Kidney (tissue), 13 donors: ENCODE measurements at regions not wholly inside any gene's neighbourhood (a gene's known extent, or its start where the extent isn't known, plus 50 kb on each side); places are given as distances from the start of the nearest gene placed in this dataset.

Experiments
- DNase-seq, 5 donors: peaks; one replicate each; pipeline ENCODE4 v3.0.0-alpha.2; 2013 to 2020
- FAIRE-seq: peaks from 2 replicates; lab custom pipeline; 2012; peaks lifted over from hg19 to GRCh38; lab: Jason Lieb, UNC
- H3K27ac ChIP-seq, 2 donors: one replicate each; pipeline ENCODE4 v1.7.0; 2013; ENCODE audit warnings: low read depth in 2 of 2, low read length in 2 of 2, inconsistent platforms in 1 of 2
- H3K27me3 ChIP-seq: one replicate; pipeline ENCODE4 v1.7.1; 2013; ENCODE audit warnings: low read length, inconsistent platforms; ENCODE audit not compliant: control insufficient read depth, insufficient read depth
- H3K36me3 ChIP-seq, 3 donors: one replicate each; pipeline versions ENCODE4 v1.7.0 to v1.7.1; 2013; ENCODE audit warnings: low read length in 3 of 3, control low read depth in 1 of 3, inconsistent platforms in 1 of 3; ENCODE audit not compliant: insufficient read depth in 3 of 3, control insufficient read depth in 2 of 3
- H3K4me1 ChIP-seq, 3 donors: one replicate each; pipeline versions ENCODE4 v1.7.0 to v1.7.1; 2013; ENCODE audit warnings: low read length in 3 of 3, inconsistent platforms in 1 of 3, low read depth in 1 of 3; ENCODE audit not compliant: control insufficient read depth in 2 of 3, insufficient read depth in 2 of 3
- H3K4me3 ChIP-seq, 3 donors: one replicate each; pipeline versions ENCODE4 v1.7.0 to v1.8.1; 2013; ENCODE audit warnings: low read length in 3 of 3, control low read depth in 1 of 3, inconsistent platforms in 1 of 3
- H3K9ac ChIP-seq, 3 donors: one replicate each; pipeline versions ENCODE4 v1.7.0 to v1.7.1; 2013; ENCODE audit warnings: low read length in 3 of 3, control low read depth in 1 of 3, inconsistent platforms in 1 of 3
- H3K9me3 ChIP-seq, 3 donors: one replicate each; pipeline versions ENCODE4 v1.7.0 to v1.7.1; 2013; ENCODE audit warnings: low read length in 3 of 3, control low read depth in 1 of 3, inconsistent platforms in 1 of 3; ENCODE audit not compliant: control insufficient read depth in 2 of 3, insufficient read depth in 1 of 3
- CTCF ChIP-seq: IDR thresholded peaks from 3 replicates; pipeline ENCODE4 v1.5.1; 2012; ENCODE audit warnings: mild to moderate bottlenecking, moderate library complexity, borderline replicate concordance; ENCODE audit not compliant: insufficient read depth; ENCODE audit errors: extremely low read depth
- intact Hi-C: fragments of 100-400 bp; cut with DNase I; formaldehyde crosslinking; loops from one replicate; pipeline ENCODE4 v1.11.1; 2022
- donor health status: control.
- donor health status: control.
- donor health status: control.
- donor health status: control.
- donor health status: control.
- donor health status: DM: yes; HTN: yes; CAD: no.
- donor health status: Normal renal cell carcinoma (clear cell type).

GRCh38 chr12:91441246-91441645 is 258.6 kb upstream of the DCN start:
- Histone ChIP-seq H3K27ac (no peak overlapping the region), H3K4me3 (no peak overlapping the region), H3K4me1 (peaks cover 0 to 7% (median 0%) of the 10 kb centered on the region in 3 donors), H3K9me3 (no peaks in the 10 kb centered on the region), H3K27me3 (no peaks in the 10 kb centered on the region), H3K36me3 (no peaks in the 10 kb centered on the region), H3K9ac (no peak overlapping the region)
- FAIRE-seq (peak; percentile 46), DNase-seq (peak in 2 of 5 donors; percentile 82 to 85)
- no peak for TF ChIP-seq CTCF
- intact Hi-C loops = no loop called here

GRCh38 chr12:91434081-91434480 is 251.5 kb upstream of the DCN start:
- Histone ChIP-seq H3K36me3 (no peaks in the 10 kb centered on the region), H3K27ac (no peak overlapping the region), H3K9ac (no peak overlapping the region), H3K4me3 (no peak overlapping the region), H3K4me1 (peaks cover 3 to 5% (median 3%) of the 10 kb centered on the region in 3 donors), H3K9me3 (no peaks in the 10 kb centered on the region), H3K27me3 (no peaks in the 10 kb centered on the region)
- FAIRE-seq (no peak), DNase-seq (no peak)
- no peak for TF ChIP-seq CTCF
- intact Hi-C loops = no loop called here

GRCh38 chr12:91432755-91433154 is 250.1 kb upstream of the DCN start:
- H3K27me3 ChIP-seq = no peaks in the 10 kb centered on the region
- no peak overlapping the region for H3K27ac ChIP-seq
- TF ChIP-seq CTCF = no peak
- peaks cover 3 to 5% (median 3%) of the 10 kb centered on the region in 3 donors for H3K4me1 ChIP-seq
- H3K36me3 ChIP-seq = no peaks in the 10 kb centered on the region
- no peak overlapping the region for H3K9ac ChIP-seq
- FAIRE-seq (peak; percentile 8), DNase-seq (no peak)
- no peaks in the 10 kb centered on the region for H3K9me3 ChIP-seq
- no peak overlapping the region for H3K4me3 ChIP-seq
- intact Hi-C loops = no loop called here

- Histone ChIP-seq H3K36me3 (no peaks in the 10 kb centered on the region), H3K9ac (no peak overlapping the region), H3K4me3 (no peak overlapping the region), H3K27ac (no peak overlapping the region), H3K9me3 (no peaks in the 10 kb centered on the region), H3K4me1 (peaks cover 3 to 5% (median 3%) of the 10 kb centered on the region in 3 donors), H3K27me3 (no peaks in the 10 kb centered on the region)
- intact Hi-C loops = no loop called here
- no peak for TF ChIP-seq CTCF
- FAIRE-seq = no peak
- DNase-seq = peak in 3 of 5 donors; percentile 63 to 91 (median 84)
Measured at GRCh38 chr12:91432089-91432488, 249.5 kb upstream of the DCN start.
